ENCODE measurements at regions not wholly inside any gene's neighbourhood (a gene's known extent, or its start where the extent isn't known, plus 50 kb on each side); places are given as distances from the start of the nearest gene placed in this dataset.

GRCh38 chr1:38523568-38523939, 336.0 kb downstream of the RRAGC start:
- Histone ChIP-seq H3K9me3 (replicated peaks; ENCODE audit: control insufficient read depth, insufficient read depth, low read depth, low read length) (no peaks in the 10 kb centered on the region), H3K27me3 (ENCODE audit: control insufficient read depth in 2 of 2, insufficient read depth in 2 of 2, low read length in 2 of 2) (no peaks in the 10 kb centered on the region), H3K9ac (ENCODE audit: insufficient read depth in 1 of 2, low read depth in 2 of 2, low read length in 2 of 2) (peak overlapping the region in 1 of 2 experiments; percentile 68; a peak in 2 of 4 replicates), H3K27ac (ENCODE audit: extremely low read depth, low read depth, low read length) (peak overlapping the region; percentile 81), H3K4me3 (no peak overlapping the region), H3K9me1 (ENCODE audit: control insufficient read depth, insufficient read depth, low read length) (no peaks in the 10 kb centered on the region), H4K20me1 (replicated peaks; ENCODE audit: control insufficient read depth, insufficient read depth, low read length) (no peaks in the 10 kb centered on the region), H3K36me3 (ENCODE audit: control insufficient read depth, insufficient read depth, low read length) (no peaks in the 10 kb centered on the region), H3K4me2 (ENCODE audit: insufficient read depth, low read length) (peak overlapping the region; percentile 77), H3K79me2 (ENCODE audit: control insufficient read depth, insufficient read depth, low read length) (no peaks in the 10 kb centered on the region), H3K4me1 (replicated peaks in 1 of 2; ENCODE audit: control insufficient read depth in 2 of 2, insufficient read depth in 2 of 2, low read length in 2 of 2) (peaks cover 21 to 40% of the 10 kb centered on the region in 2 experiments), H2AFZ (ENCODE audit: low read depth, low read length) (peak overlapping the region; percentile 97)
- 4% methylated on average over 7 of the region's 7 CpGs for WGBS (ENCODE audit: insufficient coverage, low coverage, missing lambda C conversion rate)
- FAIRE-seq (peak; percentile 23), DNase-seq (ENCODE audit: extremely low read depth in 1 of 4, low spot score in 3 of 4) (peak in 2 of 4 experiments; percentile 80 to 84), ATAC-seq (peak; percentile 46)
- no TSS peak for BruUV-seq (replicated peaks)
- POLR2A ChIA-PET: no interaction called here
- intact Hi-C loops (cut with micrococcal nuclease): no loop called here
- in situ Hi-C loops (cut with MboI): no loop called here
- CTCF ChIA-PET (ENCODE audit: low intra/inter-chr PET ratio): no interaction called here
- TF ChIP-seq JUN (IDR thresholded peaks at IDR 0.05; ENCODE audit: borderline replicate concordance, low read depth, low read length) (peak; percentile 37; the same call in 1 of the 2 replicates), JUN (CRISPR knock-in tag; IDR thresholded peaks at IDR 0.05; ENCODE audit: borderline replicate concordance) (no peak), ARID3A (IDR thresholded peaks at IDR 0.05; ENCODE audit: borderline replicate concordance, low read depth, low read length) (peak; percentile 65; the same call in 1 of the 2 replicates), NFATC3 (IDR thresholded peaks at IDR 0.05) (peak; percentile 87), RAD51 (IDR thresholded peaks at IDR 0.05; ENCODE audit: borderline replicate concordance, low read depth) (no peak), NBN (IDR thresholded peaks at IDR 0.05; ENCODE audit: low read depth) (peak; percentile 14; the same call in 1 of the 2 replicates), HNRNPUL1 (IDR thresholded peaks at IDR 0.05; ENCODE audit: low read length) (no peak), TARDBP (IDR thresholded peaks at IDR 0.05) (no peak), ZKSCAN1 (IDR thresholded peaks at IDR 0.05; ENCODE audit: low read depth, low read length) (no peak), POLR2H (tag; IDR thresholded peaks at IDR 0.05; ENCODE audit: low read depth) (peak; percentile 39; the same call in 1 of the 2 replicates), RBBP5 (IDR thresholded peaks at IDR 0.05; ENCODE audit: borderline replicate concordance, insufficient read depth, low read length, poor library complexity, severe bottlenecking) (peak; percentile 38), NKRF (IDR thresholded peaks at IDR 0.05; ENCODE audit: borderline replicate concordance) (no peak), ZNF436 (CRISPR knock-in tag; IDR thresholded peaks at IDR 0.05) (no peak), ELF2 (CRISPR knock-in tag; IDR thresholded peaks at IDR 0.05) (no peak), ARNT (IDR thresholded peaks at IDR 0.05) (peak; percentile 52 to 64; a peak in 3 of 4 replicates), ATF1 (CRISPR knock-in tag; IDR thresholded peaks at IDR 0.05) (no peak), ATF1 (tag; IDR thresholded peaks at IDR 0.05) (peak; percentile 44), CBFA2T3 (IDR thresholded peaks at IDR 0.05) (peak; percentile 92), POLR3G (IDR thresholded peaks at IDR 0.05; ENCODE audit: extremely low read depth, insufficient read length, insufficient replicate concordance) (no peak), EHMT2 (IDR thresholded peaks at IDR 0.05) (peak; percentile 11; the same call in 1 of the 2 replicates), ATF7 (IDR thresholded peaks at IDR 0.05) (0 out of 2 replicates have a peak, but pooled peaks have one; percentile 5), TEAD1 (CRISPR knock-in tag; IDR thresholded peaks at IDR 0.05) (peak in 1 of 2 experiments; percentile 80; a peak in 2 of 4 replicates), SOX6 (IDR thresholded peaks at IDR 0.05) (peak; percentile 73), XRCC3 (IDR thresholded peaks at IDR 0.05) (0 out of 2 replicates have a peak, but pooled peaks have one; percentile 56)

Measured in K562 (cell line).